ENCODE measurements at regions not wholly inside any gene's neighbourhood (a gene's known extent, or its start where the extent isn't known, plus 50 kb on each side); places are given as distances from the start of the nearest gene placed in this dataset.

GRCh38 chr13:28597641-28598040 is 61.3 kb upstream of the POMP start:
- no peak overlapping the region for H3K23ac ChIP-seq (ENCODE audit: insufficient read length, low read depth, low read length)
- H3K4me1 ChIP-seq (ENCODE audit: insufficient read depth, low read length): no peaks in the 10 kb centered on the region
- Mint-ChIP-seq H3K36me3 (ENCODE audit: insufficient read depth in 1 of 3, low read depth in 3 of 3) (no peaks in the 10 kb centered on the region), H3K9me3 (no peaks in the 10 kb centered on the region), H3K27ac (no peak overlapping the region), H3K4me3 (no peak overlapping the region), H3K4me1 (peaks cover under 1 to 6% of the 10 kb centered on the region in 2 experiments; a peak in 3 of 4 replicates), H3K27me3 (ENCODE audit: low read depth) (peaks cover 1% of the 10 kb centered on the region)
- H2BK15ac ChIP-seq (ENCODE audit: low read depth, low read length): no peak overlapping the region
- no peaks in the 10 kb centered on the region for H3K79me1 ChIP-seq (ENCODE audit: insufficient read depth, low read depth, low read length, poor library complexity, severe bottlenecking)
- no peak overlapping the region for H4K91ac ChIP-seq (ENCODE audit: insufficient read length, low read depth, low read length)
- no peak overlapping the region for H2BK12ac ChIP-seq (ENCODE audit: insufficient read length, low read depth, low read length)
- no peaks in the 10 kb centered on the region for H3K79me2 ChIP-seq (ENCODE audit: insufficient read depth, low read length)
- no peak overlapping the region for H3K56ac ChIP-seq (ENCODE audit: insufficient read length, low read depth, low read length)
- no peak overlapping the region for H4K5ac ChIP-seq (ENCODE audit: insufficient read length, low read depth, low read length)
- DNase-seq: no peak
- no peak overlapping the region for H2BK5ac ChIP-seq (ENCODE audit: insufficient read length, low read length)
- H3K27ac ChIP-seq (ENCODE audit: insufficient read length, low read depth, low read length): no peak overlapping the region
- H2AFZ ChIP-seq (ENCODE audit: low read length): no peak overlapping the region
- H3K18ac ChIP-seq (ENCODE audit: insufficient read length, low read depth, low read length): no peak overlapping the region
- H3K4me2 ChIP-seq (ENCODE audit: insufficient read depth, insufficient read length, low read length): no peak overlapping the region
- no peak overlapping the region for H4K8ac ChIP-seq (replicated peaks; ENCODE audit: insufficient read length, low read depth, low read length)
- no peak overlapping the region for H2BK120ac ChIP-seq (ENCODE audit: low read depth, low read length, poor library complexity, severe bottlenecking)
- H3K23me2 ChIP-seq (ENCODE audit: insufficient read length, low read depth, low read length, poor library complexity, severe bottlenecking): no peaks in the 10 kb centered on the region
- no peak for TF ChIP-seq CTCF (conservative IDR thresholded peaks at IDR 0.05)
- no peak overlapping the region for H3K9ac ChIP-seq (ENCODE audit: extremely low read depth, insufficient read length, low read length)
- no peak overlapping the region for H3K14ac ChIP-seq (ENCODE audit: insufficient read depth, low read length)
- no peak overlapping the region for H3K4ac ChIP-seq (ENCODE audit: low read depth, low read length)
- no peak overlapping the region for H2BK20ac ChIP-seq (ENCODE audit: low read depth, low read length, poor library complexity, severe bottlenecking)
- H3T11ph ChIP-seq (ENCODE audit: low read length): no peak overlapping the region
- H3K9me3 ChIP-seq (ENCODE audit: control insufficient read depth, low read depth, low read length): no peaks in the 10 kb centered on the region
- WGBS (ENCODE audit: extremely low coverage, insufficient read length, low lambda C conversion rate): no CpG with 5 or more reads among the region's 3 CpGs
- no peaks in the 10 kb centered on the region for H3K27me3 ChIP-seq (ENCODE audit: insufficient read depth, low read length)
- no peaks in the 10 kb centered on the region for H4K20me1 ChIP-seq (ENCODE audit: control insufficient read depth, insufficient read depth, insufficient read length)
- no peak overlapping the region for H2AK5ac ChIP-seq (ENCODE audit: insufficient read length, low read length)

Data from H9 (cell line).